NCI-H1436 treated with DMSO at 0.1 percent for 48 hours (cell line): ENCODE measurements at regions not wholly inside any gene's neighbourhood (a gene's known extent, or its start where the extent isn't known, plus 50 kb on each side); places are given as distances from the start of the nearest gene placed in this dataset.

Source experiments
- DNase-seq: peaks from one replicate; lab custom pipeline; 2025; lab: John Stamatoyannopoulos, UW

GRCh38 chr1:244265507-244265906 lies 186.2 kb downstream of the ADSS2 start:
- no peak for DNase-seq

- DNase-seq, result no peak
Observed at GRCh38 chr1:244269169-244269568, 182.5 kb downstream of the ADSS2 start.

- DNase-seq, result no peak
Observed at GRCh38 chr1:244271004-244271403, 180.7 kb downstream of the ADSS2 start.

GRCh38 chr1:244271691-244272308 lies 179.9 kb downstream of the ADSS2 start:
- no peak for DNase-seq

GRCh38 chr1:244272471-244273261 lies 179.0 kb downstream of the ADSS2 start:
- DNase-seq, result peak; percentile 53

GRCh38 chr1:244273262-244273844 lies 178.4 kb downstream of the ADSS2 start:
- DNase-seq, result no peak

- DNase-seq, result no peak
Observed at GRCh38 chr1:244273845-244274619, 177.7 kb downstream of the ADSS2 start.

- DNase-seq, result no peak
Observed at GRCh38 chr1:244276646-244277045, 175.1 kb downstream of the ADSS2 start.

GRCh38 chr1:244280201-244280600 lies 171.5 kb downstream of the ADSS2 start:
- DNase-seq, result no peak

- no peak for DNase-seq
Observed at GRCh38 chr1:244280859-244281258, 170.8 kb downstream of the ADSS2 start.

GRCh38 chr1:244283772-244284171 lies 167.9 kb downstream of the ADSS2 start:
- DNase-seq, result no peak

GRCh38 chr1:244284641-244285156 lies 167.0 kb downstream of the ADSS2 start:
- no peak for DNase-seq

GRCh38 chr1:244286341-244286740 lies 165.4 kb downstream of the ADSS2 start:
- DNase-seq, result no peak

GRCh38 chr1:244287726-244288125 lies 164.0 kb downstream of the ADSS2 start:
- DNase-seq, result no peak

- DNase-seq, result no peak
Observed at GRCh38 chr1:244288663-244289062, 163.0 kb downstream of the ADSS2 start.

- no peak for DNase-seq
Observed at GRCh38 chr1:244289991-244290785, 161.5 kb downstream of the ADSS2 start.

GRCh38 chr1:244291236-244292201 lies 160.2 kb downstream of the ADSS2 start:
- no peak for DNase-seq

- no peak for DNase-seq
Observed at GRCh38 chr1:244294599-244295224, 157.0 kb downstream of the ADSS2 start.

GRCh38 chr1:244296003-244296402 lies 155.7 kb downstream of the ADSS2 start:
- DNase-seq, result no peak

- no peak for DNase-seq
Observed at GRCh38 chr1:244296447-244296846, 155.3 kb downstream of the ADSS2 start.
